ENCODE measurements at regions not wholly inside any gene's neighbourhood (a gene's known extent, or its start where the extent isn't known, plus 50 kb on each side); places are given as distances from the start of the nearest gene placed in this dataset.
"Not testable (repeated sequence)": the region's sequence is repeated elsewhere in the genome, so short reads cannot be mapped to it uniquely, and the experiment has no call there.

DNA sequence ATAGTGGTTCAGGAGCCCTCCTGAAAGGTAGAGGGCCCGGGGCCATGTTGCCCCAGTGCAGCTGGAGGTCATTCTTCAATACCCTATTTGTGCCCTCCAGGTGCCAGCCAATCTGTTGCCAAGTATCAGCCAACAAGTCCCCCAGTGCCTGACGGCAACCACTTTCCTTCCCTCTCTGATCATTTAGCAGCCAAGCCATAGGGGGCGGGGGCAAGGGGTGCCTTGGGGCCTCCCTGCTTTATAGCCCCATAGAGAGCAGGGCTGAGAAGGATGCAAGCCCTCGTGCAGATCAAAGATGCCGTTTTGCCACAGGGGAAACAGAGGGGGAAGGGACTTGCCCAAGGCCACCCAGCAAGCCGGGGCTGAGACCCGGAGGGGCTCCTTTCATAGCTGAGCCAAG, 149.0 kb upstream of the CHST15 start:
- no peak for DNase-seq (ENCODE audit: low read depth, low spot score)
- in situ Hi-C loops (cut with HindIII; ENCODE audit: low pct_unique_long_range_greater_than_20kb, low sequenced_read_pairs), result no loop called here

DNA sequence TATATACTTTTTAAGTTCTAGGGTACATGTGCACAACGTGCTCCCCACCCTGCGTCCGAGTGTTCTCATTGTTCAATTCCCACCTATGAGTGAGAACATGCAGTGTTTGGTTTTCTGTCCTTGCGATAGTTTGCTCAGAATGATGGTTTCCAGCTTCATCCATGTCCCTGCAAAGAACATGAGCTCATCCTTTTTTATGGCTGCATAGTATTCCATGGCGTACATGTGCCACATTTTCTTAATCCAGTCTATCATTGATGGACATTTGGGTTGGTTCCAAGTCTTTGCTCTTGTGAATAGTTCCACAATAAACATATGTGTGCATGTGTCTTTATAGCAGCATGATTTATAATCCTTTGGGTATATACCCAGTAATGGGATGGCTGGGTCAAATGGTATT, 148.1 kb upstream of the CHST15 start:
- DNase-seq (ENCODE audit: low read depth, low spot score); in situ Hi-C loops (cut with HindIII; ENCODE audit: low pct_unique_long_range_greater_than_20kb, low sequenced_read_pairs): not testable (repeated sequence)

DNA sequence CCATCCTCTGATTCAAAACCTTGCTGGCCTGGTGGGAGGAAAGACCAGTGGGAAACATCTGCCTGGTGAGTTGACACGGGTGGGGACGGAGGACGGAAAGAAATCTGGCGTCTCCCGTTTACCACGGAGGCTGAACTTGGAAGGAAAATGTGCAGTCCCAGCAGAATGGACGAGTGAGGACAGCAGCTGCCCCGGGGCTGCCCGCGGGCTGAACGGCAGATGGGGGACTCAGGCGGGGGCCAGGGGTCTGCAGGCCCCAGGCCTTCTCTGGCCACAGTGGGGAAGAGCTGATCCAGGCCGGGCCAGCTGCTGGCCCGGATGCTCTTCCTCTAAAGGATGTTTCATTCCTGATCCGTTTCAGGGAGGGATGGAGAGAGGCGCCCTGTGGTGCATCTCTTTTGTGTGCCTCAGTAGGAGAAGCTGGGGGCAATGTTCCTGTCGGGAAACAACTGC, 147.5 kb upstream of the CHST15 start:
- DNase-seq (ENCODE audit: low read depth, low spot score), result no peak
- in situ Hi-C loops (cut with HindIII; ENCODE audit: low pct_unique_long_range_greater_than_20kb, low sequenced_read_pairs), result no loop called here

DNA sequence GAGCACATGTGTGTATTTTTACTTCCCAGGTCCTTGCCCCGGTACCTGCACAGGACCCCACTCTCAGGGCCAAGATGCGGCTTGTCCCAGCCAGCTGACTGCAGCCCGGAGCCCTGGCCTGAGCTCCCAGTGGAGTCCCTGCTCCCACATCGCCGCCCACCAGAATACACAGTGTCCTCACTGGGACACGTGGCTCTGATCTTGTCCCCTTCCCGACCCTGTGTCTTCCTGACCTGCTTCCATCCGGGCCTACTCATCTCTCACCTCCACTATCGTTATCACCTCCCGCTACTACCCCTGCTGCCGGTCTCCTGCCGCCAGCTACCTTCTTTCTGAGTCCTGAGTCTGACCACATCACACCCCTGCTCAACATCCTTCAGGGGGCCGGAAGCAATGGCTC, 146.3 kb upstream of the CHST15 start:
- DNase-seq (ENCODE audit: low read depth, low spot score), result no peak
- in situ Hi-C loops (cut with HindIII; ENCODE audit: low pct_unique_long_range_greater_than_20kb, low sequenced_read_pairs), result no loop called here

DNA sequence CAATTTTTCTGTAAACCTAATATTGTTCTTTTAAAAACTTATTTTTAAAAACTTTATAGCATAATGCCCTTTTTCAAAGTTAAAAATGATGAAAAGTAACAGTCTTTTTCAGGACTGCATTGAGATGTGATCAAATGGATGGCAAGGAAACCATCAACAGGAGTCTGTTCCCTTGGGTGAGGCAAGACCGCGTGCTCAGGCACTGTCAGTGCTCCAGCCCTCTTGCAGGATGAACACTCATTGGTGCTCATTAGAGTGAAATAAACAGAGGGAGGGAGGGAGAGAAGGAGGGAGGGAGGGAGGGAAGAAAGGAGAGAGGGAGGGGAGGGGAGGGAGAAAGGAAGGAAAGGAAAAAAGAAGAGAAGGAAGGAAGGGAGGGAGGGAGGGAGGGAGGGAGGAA, 145.7 kb upstream of the CHST15 start:
- no peak for DNase-seq (ENCODE audit: low read depth, low spot score)
- in situ Hi-C loops (cut with HindIII; ENCODE audit: low pct_unique_long_range_greater_than_20kb, low sequenced_read_pairs), result no loop called here

DNA sequence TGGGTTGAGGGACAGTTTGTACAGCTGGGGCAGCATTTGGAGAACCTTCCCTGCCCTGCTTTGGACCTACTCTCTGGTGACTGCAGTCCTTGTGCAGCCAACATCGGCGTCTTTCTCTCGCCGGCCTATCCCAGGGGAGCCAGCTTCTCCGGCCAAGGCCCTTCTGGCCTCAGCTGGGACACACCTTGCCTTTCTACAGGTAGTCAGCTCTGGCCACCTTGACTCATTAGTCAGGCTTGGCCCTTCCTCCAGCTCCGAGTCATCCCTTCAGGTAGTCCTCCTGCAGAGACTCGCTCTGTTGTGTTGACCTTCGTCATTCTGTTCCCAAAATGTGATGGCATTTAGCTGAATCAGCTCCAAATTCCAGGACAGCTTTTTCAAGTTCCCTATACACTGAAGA, 145.0 kb upstream of the CHST15 start:
- DNase-seq (ENCODE audit: low read depth, low spot score), result no peak
- in situ Hi-C loops (cut with HindIII; ENCODE audit: low pct_unique_long_range_greater_than_20kb, low sequenced_read_pairs), result no loop called here

DNA sequence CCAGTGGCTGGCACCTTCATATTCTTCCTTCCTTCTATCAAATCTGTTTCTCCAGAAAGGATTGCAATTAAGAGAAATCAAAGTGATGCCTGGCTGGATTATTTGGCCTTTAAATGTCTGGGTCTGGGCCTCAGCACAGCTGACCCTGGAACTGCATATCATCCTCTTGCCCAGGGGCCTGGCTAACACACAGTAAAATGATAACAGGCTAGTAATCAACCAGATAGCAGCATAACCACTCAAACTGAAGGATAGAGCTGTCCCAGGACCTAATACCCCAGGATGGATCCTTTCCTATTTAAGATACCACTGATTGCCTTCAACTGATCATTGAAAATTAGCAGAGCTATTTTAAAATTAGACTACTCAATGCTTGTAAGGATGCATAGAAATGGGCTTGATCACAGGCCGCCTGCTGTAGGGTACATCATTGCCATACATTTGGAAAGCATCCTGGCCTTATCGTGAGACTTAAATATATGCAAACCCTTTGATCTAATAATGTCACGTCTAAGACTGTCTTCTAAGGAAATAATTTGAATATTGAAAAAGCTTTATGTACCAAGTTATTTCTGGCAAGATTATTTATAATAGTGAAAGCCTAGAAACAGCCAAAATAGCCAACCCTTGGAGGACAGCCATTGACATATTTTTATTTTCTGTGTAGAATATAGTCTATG, 144.0 kb upstream of the CHST15 start:
- in situ Hi-C loops (cut with HindIII; ENCODE audit: low pct_unique_long_range_greater_than_20kb, low sequenced_read_pairs), result no loop called here
- no peak for DNase-seq (ENCODE audit: low read depth, low spot score)

DNA sequence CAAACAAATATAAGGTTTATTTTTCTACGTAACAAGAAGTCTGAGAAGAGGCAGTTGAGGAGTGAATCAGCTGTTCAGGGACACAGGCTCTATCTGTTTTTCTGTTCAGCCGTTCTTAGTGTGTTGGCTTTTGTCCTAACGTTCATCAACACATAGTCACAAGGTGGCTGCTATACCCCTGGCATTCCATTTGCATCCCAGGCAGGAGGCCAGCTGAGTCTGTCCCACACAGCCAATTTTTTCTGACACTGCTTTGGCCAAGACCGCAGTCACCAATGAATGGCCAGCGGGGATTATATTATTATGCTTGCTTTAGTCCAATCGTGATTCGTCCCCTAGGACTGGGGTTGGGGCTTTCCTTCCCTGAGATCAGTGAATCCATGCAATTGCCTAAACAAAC, 143.4 kb upstream of the CHST15 start:
- in situ Hi-C loops (cut with HindIII; ENCODE audit: low pct_unique_long_range_greater_than_20kb, low sequenced_read_pairs), result no loop called here
- DNase-seq (ENCODE audit: low read depth, low spot score), result no peak

DNA sequence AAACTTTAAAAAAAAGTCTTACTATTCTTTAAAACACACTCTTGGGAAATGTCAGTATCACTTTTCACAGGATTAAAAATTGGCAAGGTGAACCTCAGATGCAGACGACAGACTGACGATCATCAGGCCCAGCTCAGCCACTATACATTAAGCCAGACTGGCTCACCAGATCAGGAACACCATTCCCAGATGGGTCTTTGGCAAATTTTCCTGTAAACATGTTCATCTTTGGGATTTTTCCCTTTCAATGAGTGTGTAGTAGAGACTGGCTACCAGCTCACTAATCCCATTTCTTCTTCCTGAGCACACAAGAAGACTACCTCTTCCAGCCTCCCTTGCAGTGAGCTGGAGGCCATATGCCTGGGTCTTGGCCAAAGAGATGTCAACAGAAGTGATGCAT, 142.7 kb upstream of the CHST15 start:
- in situ Hi-C loops (cut with HindIII; ENCODE audit: low pct_unique_long_range_greater_than_20kb, low sequenced_read_pairs), result no loop called here
- no peak for DNase-seq (ENCODE audit: low read depth, low spot score)

DNA sequence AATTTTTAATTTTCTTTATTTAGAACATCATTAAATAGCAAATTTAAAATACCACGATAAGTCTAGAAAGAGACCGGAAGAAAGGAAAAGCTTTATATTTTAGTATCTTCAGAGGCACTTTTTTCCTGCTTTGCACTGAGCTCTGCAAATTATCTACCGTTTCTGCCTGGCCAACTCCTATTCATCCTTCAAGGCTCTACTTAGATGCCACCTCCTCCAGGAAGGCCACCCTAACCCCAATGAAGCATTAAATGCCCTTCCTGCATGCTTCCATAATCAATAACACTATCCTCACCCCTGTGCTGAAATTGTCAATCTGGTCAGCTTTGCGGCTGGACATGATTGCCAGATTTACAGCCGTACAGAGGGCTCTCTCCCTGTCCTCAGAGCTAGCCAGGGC, 141.8 kb upstream of the CHST15 start:
- DNase-seq (ENCODE audit: low read depth, low spot score), result no peak
- in situ Hi-C loops (cut with HindIII; ENCODE audit: low pct_unique_long_range_greater_than_20kb, low sequenced_read_pairs), result no loop called here

DNA sequence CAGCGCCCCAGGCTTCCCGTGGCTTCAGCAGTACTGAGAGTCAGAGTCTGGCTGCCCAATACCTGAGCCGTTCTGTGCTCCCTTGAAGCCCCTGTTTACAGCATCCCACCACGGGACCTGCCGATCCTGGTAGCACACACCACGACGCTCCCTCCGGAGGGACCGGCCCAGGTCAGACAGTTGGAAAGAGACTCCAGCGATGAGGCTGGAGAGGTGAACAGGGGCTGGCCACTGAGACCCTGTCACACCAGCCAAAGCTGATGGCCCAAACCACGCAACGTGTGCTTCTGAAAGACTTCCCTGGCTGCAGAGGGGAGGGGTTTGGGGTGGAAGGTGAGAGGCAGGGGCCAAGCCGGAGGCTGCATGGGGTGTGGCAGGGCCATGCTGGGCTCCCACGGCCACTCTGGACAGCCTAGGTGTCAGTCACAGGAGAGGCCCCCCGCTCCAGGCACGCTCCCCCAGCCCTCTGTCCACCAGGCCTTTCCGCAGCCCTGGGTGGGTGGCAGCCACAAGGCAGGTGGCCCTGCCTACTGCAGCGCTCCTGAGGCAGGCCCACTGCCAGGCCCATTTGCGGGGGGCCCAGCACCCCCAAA, 140.2 kb upstream of the CHST15 start:
- in situ Hi-C loops (cut with HindIII; ENCODE audit: low pct_unique_long_range_greater_than_20kb, low sequenced_read_pairs), result no loop called here
- DNase-seq (ENCODE audit: low read depth, low spot score), result no peak

DNA sequence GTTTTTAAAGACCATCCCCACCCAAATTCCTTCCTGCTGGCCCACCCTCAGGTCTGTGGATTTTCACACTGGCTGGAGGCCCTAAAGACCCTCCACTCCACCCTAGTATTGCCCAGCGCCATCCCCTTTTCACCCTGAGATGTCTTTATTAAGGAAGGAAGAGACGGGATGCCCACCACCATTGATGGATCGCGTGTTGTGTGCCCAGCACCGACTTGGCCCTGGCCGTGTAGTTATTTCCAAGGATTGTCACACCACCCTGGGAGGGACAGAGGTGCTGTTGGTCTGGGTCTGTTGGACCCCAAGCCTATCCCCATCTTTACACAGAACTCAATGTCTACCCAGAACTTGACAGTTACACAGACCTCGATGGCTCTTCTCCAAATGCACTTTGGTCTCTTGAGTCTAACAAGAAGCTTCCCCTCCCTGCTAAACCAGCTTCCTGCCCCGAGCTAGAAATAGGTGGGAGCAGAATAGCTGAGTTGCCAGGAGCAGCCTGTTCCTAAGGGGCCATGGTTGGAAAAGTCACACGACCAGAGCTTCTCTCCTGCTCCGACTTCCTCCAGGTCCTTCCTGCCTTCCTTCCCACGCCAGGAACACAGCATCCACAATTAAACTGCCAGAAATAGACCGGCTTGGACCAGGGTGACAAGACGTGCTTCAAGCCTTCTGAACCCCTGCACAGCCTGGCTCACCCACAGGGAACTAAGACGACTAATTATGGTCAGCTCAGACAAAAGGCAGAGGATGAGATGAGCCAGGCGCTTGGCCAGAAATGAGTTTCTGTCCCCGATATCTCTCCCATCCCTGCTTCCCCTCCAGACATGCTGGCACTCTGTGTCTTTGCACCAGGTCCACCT, 139.5 kb upstream of the CHST15 start:
- DNase-seq (ENCODE audit: low read depth, low spot score), result no peak
- in situ Hi-C loops (cut with HindIII; ENCODE audit: low pct_unique_long_range_greater_than_20kb, low sequenced_read_pairs), result no loop called here

DNA sequence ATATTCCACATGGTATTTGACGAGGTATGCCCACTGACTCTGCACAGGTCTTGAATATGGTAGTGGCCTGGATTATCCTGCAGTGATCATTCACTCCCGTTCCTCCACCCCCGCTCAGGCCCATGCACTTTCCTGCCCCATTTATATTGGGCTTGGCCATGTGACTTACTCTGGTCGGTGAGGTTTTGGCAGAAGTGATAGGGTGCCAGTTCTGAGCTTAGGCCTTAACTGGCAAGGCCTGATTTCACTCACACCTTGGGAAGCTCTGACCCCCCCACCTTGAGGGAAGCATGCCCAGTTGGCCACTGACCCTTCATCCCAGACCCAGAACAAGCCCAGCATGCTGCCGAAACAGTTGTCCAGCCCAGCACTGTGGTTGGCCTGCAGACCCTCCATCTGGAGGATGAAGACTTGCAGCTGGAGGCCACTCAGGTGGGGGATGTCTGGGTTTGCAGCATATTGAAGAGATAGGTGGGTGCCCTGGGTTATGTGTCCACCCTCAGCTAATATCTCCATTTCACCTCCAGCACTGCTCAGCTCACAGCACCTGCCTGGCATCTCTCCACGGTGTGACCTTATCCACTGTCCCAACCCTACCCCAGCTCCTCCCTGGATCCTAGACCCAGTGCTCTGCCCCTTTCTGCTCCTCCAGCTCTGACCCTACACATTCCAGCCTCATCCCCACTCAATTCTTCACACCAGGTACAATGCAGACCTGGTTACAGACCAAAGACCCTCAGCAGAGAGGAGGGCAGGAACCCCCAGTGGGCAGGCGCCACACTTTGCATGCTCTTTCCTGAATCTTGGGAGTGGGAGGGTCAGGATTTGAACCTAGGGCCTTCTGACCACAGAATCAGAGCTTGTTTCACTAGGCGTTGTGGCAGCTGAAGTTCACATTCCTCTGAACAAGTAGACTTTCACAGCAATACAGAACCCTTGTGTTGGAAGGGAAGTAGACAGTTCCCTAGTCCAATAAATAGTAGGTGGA, 138.1 kb upstream of the CHST15 start:
- no peak for DNase-seq (ENCODE audit: low read depth, low spot score)
- in situ Hi-C loops (cut with HindIII; ENCODE audit: low pct_unique_long_range_greater_than_20kb, low sequenced_read_pairs), result no loop called here

DNA sequence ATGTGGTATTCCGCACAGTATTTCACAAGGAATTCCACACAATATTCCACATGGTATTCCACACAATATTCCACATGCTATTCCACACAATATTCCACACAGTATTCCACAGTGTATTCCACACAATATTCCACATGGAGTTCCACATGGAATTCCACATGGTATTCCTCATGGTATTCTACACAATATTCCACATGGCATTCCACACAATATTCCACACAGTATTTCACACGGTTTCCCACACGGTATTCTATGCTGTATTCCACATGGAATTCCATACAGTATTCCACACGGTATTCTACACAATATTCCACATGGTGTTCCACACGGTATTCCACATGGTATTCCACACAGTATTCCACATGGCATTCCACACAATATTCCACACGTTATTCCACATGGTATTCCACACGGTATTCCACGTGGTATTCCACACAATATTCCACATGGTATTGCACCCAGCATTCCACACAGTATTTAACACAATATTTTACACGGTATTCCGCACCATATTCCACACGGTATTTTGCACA, 137.3 kb upstream of the CHST15 start:
- in situ Hi-C loops (cut with HindIII; ENCODE audit: low pct_unique_long_range_greater_than_20kb, low sequenced_read_pairs), result no loop called here
- no peak for DNase-seq (ENCODE audit: low read depth, low spot score)

DNA sequence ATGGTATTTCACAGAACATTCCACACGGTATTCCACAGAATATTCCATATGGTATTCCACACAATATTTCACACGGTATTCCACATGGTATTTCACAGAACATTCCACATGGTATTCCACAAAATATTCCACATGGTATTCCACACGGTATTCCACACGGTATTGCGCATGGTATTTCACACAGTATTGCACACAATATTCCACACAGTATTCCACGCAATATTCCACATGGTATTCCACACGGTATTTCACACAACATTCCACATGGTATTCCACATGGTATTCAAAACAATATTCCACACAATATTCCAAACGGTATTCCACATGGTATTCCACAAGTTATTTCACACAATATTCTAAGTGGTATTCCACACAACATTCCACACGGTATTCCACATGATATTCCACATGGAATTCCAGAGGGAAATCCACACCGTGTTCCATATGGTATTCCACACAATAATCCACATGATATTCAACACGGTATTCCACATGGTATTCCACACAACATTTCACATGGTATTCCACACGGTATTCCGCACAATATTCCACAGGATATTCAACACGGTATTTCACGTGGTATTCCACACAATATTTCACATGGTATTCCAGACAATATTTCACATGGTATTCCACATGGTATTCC, 136.7 kb upstream of the CHST15 start:
- no peak for DNase-seq (ENCODE audit: low read depth, low spot score)

DNA sequence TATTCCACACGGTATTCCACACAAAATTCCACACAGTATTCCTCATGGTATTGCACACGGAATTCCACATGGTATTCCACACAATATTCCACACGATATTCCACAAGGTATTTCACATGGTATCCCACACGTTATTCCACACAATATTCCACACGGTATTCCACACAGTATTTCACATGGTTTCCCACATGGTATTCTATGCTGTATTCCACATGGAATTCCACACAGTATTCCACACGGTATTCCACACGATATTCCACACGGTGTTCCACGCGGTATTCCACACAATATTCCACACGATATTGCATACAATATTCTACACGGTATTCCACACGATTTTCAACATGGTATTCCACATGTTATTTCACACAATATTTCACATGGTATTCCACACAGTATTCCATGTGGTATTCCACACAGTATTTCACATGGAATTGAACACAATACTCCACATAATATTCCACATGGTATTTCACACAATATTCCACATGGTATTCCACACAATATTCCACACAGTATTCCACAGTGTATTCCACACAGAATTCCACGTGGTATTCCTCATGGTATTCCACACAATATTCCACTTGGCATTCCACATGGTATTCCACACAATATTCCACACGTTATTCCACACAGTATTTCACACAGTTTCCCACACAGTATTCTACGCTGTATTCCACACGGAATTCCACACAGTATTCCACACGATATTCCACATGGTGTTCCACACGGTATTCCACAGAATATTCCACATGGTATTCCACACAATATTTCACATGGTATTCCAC, 136.0 kb upstream of the CHST15 start:
- in situ Hi-C loops (cut with HindIII; ENCODE audit: low pct_unique_long_range_greater_than_20kb, low sequenced_read_pairs), result no loop called here

More for the DNA sequence above, 136.7 kb upstream of the CHST15 start:
- in situ Hi-C loops (cut with HindIII; ENCODE audit: low pct_unique_long_range_greater_than_20kb, low sequenced_read_pairs), result no loop called here

More for the DNA sequence above, 136.0 kb upstream of the CHST15 start:
- DNase-seq (ENCODE audit: low read depth, low spot score), result no peak

All from SK-MEL-5 (cell line).